HepG2 (cell line): ENCODE measurements at regions not wholly inside any gene's neighbourhood (a gene's known extent, or its start where the extent isn't known, plus 50 kb on each side); places are given as distances from the start of the nearest gene placed in this dataset.

ENCODE experiments used
- FOXK1 ChIP-seq: sonication (generic); formaldehyde crosslinking; IDR thresholded peaks from 2 replicates; pipeline ENCODE4 v1.4.0; 2020; ENCODE audit warnings: low read depth, missing genetic modification reagents, borderline replicate concordance
- RXRA ChIP-seq: sonication (generic); formaldehyde crosslinking; IDR thresholded peaks from 2 replicates; pipeline ENCODE4 v1.5.1; 2020; ENCODE audit warnings: missing genetic modification reagents
- RXRB ChIP-seq: IDR thresholded peaks from 2 replicates; pipeline ENCODE4 v1.6.1; 2016; ENCODE audit warnings: borderline replicate concordance, missing genetic modification reagents, missing compliant biosample characterization
- ZNF775 ChIP-seq: sonication (generic); formaldehyde crosslinking; IDR thresholded peaks from 2 replicates; pipeline ENCODE4 v1.4.0; 2020; ENCODE audit warnings: missing genetic modification reagents, mild to moderate bottlenecking, moderate library complexity, borderline replicate concordance
- TF ChIP-seq, protein P1 (sequence below): sonication (generic); formaldehyde crosslinking; IDR thresholded peaks from 2 replicates; pipeline ENCODE4 v1.5.0; 2020; ENCODE audit warnings: mild to moderate bottlenecking, missing genetic modification reagents, moderate library complexity

DNA sequence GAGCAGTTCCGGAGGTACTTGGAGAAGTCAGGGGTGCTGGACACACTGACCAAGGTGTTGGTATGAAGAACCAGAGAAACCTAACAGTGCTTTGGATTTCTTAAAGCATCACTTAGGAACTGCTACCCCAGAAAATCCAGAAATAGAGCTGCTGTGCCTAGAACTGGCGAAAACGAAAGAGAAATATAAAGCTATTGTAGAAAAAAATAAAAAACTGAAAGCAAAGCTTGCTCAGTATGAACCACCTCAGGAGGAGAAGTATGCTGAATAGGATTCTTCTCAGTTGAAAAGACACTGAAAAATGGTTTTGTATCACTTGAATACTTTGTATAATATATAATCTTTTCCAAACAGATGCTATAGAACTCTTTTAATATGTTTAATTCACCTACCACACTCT, 106.3 kb upstream of the PMFBP1 start:
- TF ChIP-seq FOXK1 (no peak), ZNF775 (CRISPR knock-in tag) (no peak), RXRA (CRISPR knock-in tag) (no peak), RXRB (CRISPR knock-in tag) (no peak)
- TF ChIP-seq, protein P1, sequence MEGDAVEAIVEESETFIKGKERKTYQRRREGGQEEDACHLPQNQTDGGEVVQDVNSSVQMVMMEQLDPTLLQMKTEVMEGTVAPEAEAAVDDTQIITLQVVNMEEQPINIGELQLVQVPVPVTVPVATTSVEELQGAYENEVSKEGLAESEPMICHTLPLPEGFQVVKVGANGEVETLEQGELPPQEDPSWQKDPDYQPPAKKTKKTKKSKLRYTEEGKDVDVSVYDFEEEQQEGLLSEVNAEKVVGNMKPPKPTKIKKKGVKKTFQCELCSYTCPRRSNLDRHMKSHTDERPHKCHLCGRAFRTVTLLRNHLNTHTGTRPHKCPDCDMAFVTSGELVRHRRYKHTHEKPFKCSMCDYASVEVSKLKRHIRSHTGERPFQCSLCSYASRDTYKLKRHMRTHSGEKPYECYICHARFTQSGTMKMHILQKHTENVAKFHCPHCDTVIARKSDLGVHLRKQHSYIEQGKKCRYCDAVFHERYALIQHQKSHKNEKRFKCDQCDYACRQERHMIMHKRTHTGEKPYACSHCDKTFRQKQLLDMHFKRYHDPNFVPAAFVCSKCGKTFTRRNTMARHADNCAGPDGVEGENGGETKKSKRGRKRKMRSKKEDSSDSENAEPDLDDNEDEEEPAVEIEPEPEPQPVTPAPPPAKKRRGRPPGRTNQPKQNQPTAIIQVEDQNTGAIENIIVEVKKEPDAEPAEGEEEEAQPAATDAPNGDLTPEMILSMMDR (CRISPR knock-in tag) = no peak
